ENCODE measurements at regions not wholly inside any gene's neighbourhood (a gene's known extent, or its start where the extent isn't known, plus 50 kb on each side); places are given as distances from the start of the nearest gene placed in this dataset.

DNA sequence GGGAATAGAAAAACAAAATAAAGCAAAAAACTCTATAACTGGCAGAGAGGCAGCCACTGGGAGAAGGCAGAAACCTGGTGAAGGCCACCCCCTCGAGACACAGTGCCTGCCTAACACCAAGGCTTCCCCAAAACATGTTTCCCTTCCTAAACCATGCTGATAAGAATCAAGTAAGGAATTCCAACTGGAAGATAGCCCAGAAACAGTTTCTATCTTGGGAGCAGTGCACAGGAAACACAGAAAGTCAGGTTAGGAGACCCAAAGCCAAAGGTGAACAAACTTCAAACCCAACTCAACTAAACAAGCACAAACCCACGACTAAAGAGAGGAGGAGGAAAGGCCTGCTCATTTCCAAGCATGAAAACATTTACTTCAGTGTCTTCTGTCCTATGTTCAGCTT is 433.7 kb upstream of the RGS17 start:
- TF ChIP-seq, protein P1, sequence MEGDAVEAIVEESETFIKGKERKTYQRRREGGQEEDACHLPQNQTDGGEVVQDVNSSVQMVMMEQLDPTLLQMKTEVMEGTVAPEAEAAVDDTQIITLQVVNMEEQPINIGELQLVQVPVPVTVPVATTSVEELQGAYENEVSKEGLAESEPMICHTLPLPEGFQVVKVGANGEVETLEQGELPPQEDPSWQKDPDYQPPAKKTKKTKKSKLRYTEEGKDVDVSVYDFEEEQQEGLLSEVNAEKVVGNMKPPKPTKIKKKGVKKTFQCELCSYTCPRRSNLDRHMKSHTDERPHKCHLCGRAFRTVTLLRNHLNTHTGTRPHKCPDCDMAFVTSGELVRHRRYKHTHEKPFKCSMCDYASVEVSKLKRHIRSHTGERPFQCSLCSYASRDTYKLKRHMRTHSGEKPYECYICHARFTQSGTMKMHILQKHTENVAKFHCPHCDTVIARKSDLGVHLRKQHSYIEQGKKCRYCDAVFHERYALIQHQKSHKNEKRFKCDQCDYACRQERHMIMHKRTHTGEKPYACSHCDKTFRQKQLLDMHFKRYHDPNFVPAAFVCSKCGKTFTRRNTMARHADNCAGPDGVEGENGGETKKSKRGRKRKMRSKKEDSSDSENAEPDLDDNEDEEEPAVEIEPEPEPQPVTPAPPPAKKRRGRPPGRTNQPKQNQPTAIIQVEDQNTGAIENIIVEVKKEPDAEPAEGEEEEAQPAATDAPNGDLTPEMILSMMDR (IDR thresholded peaks at IDR 0.05): no peak
- TF ChIP-seq EZH2 (IDR thresholded peaks at IDR 0.05; ENCODE audit: borderline replicate concordance, insufficient read depth, low read depth, low read length, poor library complexity, severe bottlenecking): no peak
